Tibial artery (tissue), 4 donors: ENCODE measurements at regions not wholly inside any gene's neighbourhood (a gene's known extent, or its start where the extent isn't known, plus 50 kb on each side); places are given as distances from the start of the nearest gene placed in this dataset.

Experiments used
- DNase-seq, 2 donors: peaks; one replicate each; pipeline ENCODE4 v3.0.0-alpha.2; 2019
- H3K27ac ChIP-seq, 2 donors: fragments of 200-600 bp; sonication (generic) in 1 of 2; 1 replicate in 1 of 2; 2 replicates in 1 of 2; pipeline ENCODE4 v1.5.1; 2018 to 2019; ENCODE audit warnings: mild to moderate bottlenecking in 1 of 2
- H3K27me3 ChIP-seq, 2 donors: fragments of 200-600 bp; sonication (generic) in 1 of 2; one replicate each; pipeline versions ENCODE4 v1.5.1 to v1.6.0; 2016 to 2019
- H3K36me3 ChIP-seq, 3 donors: fragments of 200-600 bp; sonication (generic) in 2 of 3; one replicate each; pipeline ENCODE4 v1.5.1; 2016 to 2019; ENCODE audit warnings: mild to moderate bottlenecking in 2 of 3
- H3K4me1 ChIP-seq, 4 donors: fragments of 200-600 bp; sonication (generic) in 2 of 4; 1 replicate in 3 of 4; 2 replicates in 1 of 4; pipeline ENCODE4 v1.5.1; 2016 to 2019
- H3K4me3 ChIP-seq, 2 donors: fragments of 200-600 bp; sonication (generic) in 1 of 2; 1 replicate in 1 of 2; 2 replicates in 1 of 2; pipeline ENCODE4 v1.5.1; 2018 to 2019; ENCODE audit warnings: mild to moderate bottlenecking in 2 of 2
- H3K9me3 ChIP-seq, 3 donors: fragments of 200-600 bp; sonication (generic) in 1 of 3; one replicate each; pipeline ENCODE4 v1.5.1; 2016 to 2019
- intact Hi-C: fragments of 100-400 bp; cut with DNase I; formaldehyde crosslinking; loops from one replicate; pipeline ENCODE4 v1.15.0; 2023; ENCODE audit warnings: low total_unique reads
- TF ChIP-seq, protein P1 (sequence below), 2 experiments: fragments of 200-600 bp in 1 of 2; fragments of 450-650 bp in 1 of 2; IDR thresholded peaks; one replicate each; pipeline ENCODE4 v1.5.1; 2017 to 2019; ENCODE audit warnings: antibody characterized with exemption in 2 of 2, mild to moderate bottlenecking in 1 of 2, moderate library complexity in 1 of 2

GRCh38 chr3:141418751-141419150 is 50.4 kb downstream of the ZBTB38 start:
- no peaks in the 10 kb centered on the region for H3K9me3 ChIP-seq
- no peaks in the 10 kb centered on the region for H3K27me3 ChIP-seq
- peaks cover 0 to 92% (median 38%) of the 10 kb centered on the region in 4 donors for H3K4me1 ChIP-seq
- DNase-seq = no peak
- TF ChIP-seq, protein P1, sequence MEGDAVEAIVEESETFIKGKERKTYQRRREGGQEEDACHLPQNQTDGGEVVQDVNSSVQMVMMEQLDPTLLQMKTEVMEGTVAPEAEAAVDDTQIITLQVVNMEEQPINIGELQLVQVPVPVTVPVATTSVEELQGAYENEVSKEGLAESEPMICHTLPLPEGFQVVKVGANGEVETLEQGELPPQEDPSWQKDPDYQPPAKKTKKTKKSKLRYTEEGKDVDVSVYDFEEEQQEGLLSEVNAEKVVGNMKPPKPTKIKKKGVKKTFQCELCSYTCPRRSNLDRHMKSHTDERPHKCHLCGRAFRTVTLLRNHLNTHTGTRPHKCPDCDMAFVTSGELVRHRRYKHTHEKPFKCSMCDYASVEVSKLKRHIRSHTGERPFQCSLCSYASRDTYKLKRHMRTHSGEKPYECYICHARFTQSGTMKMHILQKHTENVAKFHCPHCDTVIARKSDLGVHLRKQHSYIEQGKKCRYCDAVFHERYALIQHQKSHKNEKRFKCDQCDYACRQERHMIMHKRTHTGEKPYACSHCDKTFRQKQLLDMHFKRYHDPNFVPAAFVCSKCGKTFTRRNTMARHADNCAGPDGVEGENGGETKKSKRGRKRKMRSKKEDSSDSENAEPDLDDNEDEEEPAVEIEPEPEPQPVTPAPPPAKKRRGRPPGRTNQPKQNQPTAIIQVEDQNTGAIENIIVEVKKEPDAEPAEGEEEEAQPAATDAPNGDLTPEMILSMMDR (IDR thresholded peaks at IDR 0.05) = no peak
- H3K27ac ChIP-seq = peak overlapping the region in 1 of 2 donors; percentile 11
- peaks cover 9 to 38% (median 28%) of the 10 kb centered on the region in 3 donors for H3K36me3 ChIP-seq
- intact Hi-C loops = no loop called here
- no peak overlapping the region for H3K4me3 ChIP-seq

- H3K4me1 ChIP-seq = peaks cover 0 to 86% (median 32%) of the 10 kb centered on the region in 4 donors
- intact Hi-C loops = no loop called here
- no peaks in the 10 kb centered on the region for H3K9me3 ChIP-seq
- no peaks in the 10 kb centered on the region for H3K27me3 ChIP-seq
- TF ChIP-seq, protein P1 (IDR thresholded peaks at IDR 0.05) = no peak
- no peak for DNase-seq
- H3K27ac ChIP-seq = peak overlapping the region; percentile 25 to 47
- H3K36me3 ChIP-seq = peaks cover under 1 to 32% (median 16%) of the 10 kb centered on the region in 3 donors
- no peak overlapping the region for H3K4me3 ChIP-seq
Observed at GRCh38 chr3:141419946-141420345, 51.6 kb downstream of the ZBTB38 start.

- Histone ChIP-seq H3K9me3 (no peaks in the 10 kb centered on the region), H3K4me3 (no peak overlapping the region), H3K27ac (peak overlapping the region; percentile 44 to 47), H3K4me1 (peaks cover 5 to 86% (median 35%) of the 10 kb centered on the region in 4 donors), H3K27me3 (no peaks in the 10 kb centered on the region), H3K36me3 (peaks cover 0 to 24% (median 8%) of the 10 kb centered on the region in 3 donors)
- intact Hi-C loops = no loop called here
- no peak for DNase-seq
- TF ChIP-seq, protein P1 (IDR thresholded peaks at IDR 0.05) = no peak
Observed at GRCh38 chr3:141421186-141421585, 52.9 kb downstream of the ZBTB38 start.

DNA sequence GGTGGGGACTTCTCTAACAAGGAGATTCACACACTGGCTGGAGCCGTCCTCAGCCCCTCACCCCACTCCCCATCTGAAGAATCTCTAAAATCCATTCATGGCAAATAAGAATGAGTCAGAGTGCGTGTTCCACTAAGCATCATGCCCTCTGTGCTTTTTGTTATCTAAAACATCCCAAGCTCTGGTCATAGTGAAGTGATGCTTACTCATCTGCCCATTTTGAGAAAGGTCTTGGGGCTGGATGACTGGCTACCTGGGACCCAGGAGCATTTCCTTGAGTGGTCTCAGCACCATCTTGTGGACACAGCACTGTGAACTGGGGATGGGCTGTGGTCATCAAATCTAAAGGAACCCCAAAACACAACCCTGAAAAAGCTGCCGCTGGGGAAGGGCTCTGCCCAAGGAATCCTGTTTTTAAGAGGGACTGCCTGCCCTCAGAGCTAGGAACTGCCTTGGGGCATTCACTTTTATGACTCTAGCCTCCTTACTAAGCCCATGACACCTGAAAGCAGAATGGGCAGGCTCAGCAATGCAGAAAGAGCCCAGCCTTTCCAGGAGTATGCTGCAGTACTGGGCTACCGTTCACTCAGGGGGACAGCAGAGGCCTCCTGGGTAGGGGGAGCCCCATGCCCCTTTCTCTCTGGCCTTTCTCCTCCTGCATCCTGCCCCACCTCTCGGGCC is 53.5 kb downstream of the ZBTB38 start:
- Histone ChIP-seq H3K36me3 (peaks cover 0 to 20% (median 8%) of the 10 kb centered on the region in 3 donors), H3K9me3 (no peaks in the 10 kb centered on the region), H3K27ac (peak overlapping the region; percentile 44 to 47), H3K27me3 (no peaks in the 10 kb centered on the region), H3K4me1 (peaks cover 10 to 86% (median 36%) of the 10 kb centered on the region in 4 donors), H3K4me3 (no peak overlapping the region)
- intact Hi-C loops = no loop called here
- TF ChIP-seq, protein P1 (IDR thresholded peaks at IDR 0.05) = no peak
- no peak for DNase-seq

- Histone ChIP-seq H3K9me3 (no peaks in the 10 kb centered on the region), H3K27me3 (no peaks in the 10 kb centered on the region), H3K4me3 (no peak overlapping the region), H3K36me3 (peaks cover 0 to 17% (median 12%) of the 10 kb centered on the region in 3 donors), H3K4me1 (peaks cover 10 to 88% (median 45%) of the 10 kb centered on the region in 4 donors), H3K27ac (peak overlapping the region in 1 of 2 donors; percentile 47)
- TF ChIP-seq, protein P1 (IDR thresholded peaks at IDR 0.05) = no peak
- intact Hi-C loops = no loop called here
- no peak for DNase-seq
Observed at GRCh38 chr3:141422961-141423582, 54.8 kb downstream of the ZBTB38 start.
